K562 (cell line): ENCODE measurements at regions not wholly inside any gene's neighbourhood (a gene's known extent, or its start where the extent isn't known, plus 50 kb on each side); places are given as distances from the start of the nearest gene placed in this dataset.

Source experiments
- CHCHD3 ChIP-seq: fragments of 250-450 bp; sonication (Bioruptor Pico); IDR thresholded peaks from 2 replicates; pipeline ENCODE4 v2.1.2; 2022; ENCODE audit warnings: mild to moderate bottlenecking
- CREB1 ChIP-seq, 2 experiments: sonication (generic) in 1 of 2; formaldehyde crosslinking in 1 of 2; IDR thresholded peaks; 2 replicates each; pipeline versions ENCODE4 v1.6.1 to v1.8.0; 2012 to 2022; ENCODE audit warnings: inconsistent platforms in 1 of 2, mild to moderate bottlenecking in 1 of 2, missing genetic modification reagents in 1 of 2, moderate library complexity in 1 of 2
- EHMT2 ChIP-seq: fragments of 450-650 bp; IDR thresholded peaks from 2 replicates; pipeline ENCODE4 v1.6.1; 2018; ENCODE audit warnings: antibody characterized with exemption
- ETV6 ChIP-seq, 3 experiments: fragments of 150-350 bp in 1 of 3; sonication (generic) in 1 of 3; formaldehyde crosslinking in 1 of 3; IDR thresholded peaks; 2 replicates each; pipeline versions ENCODE4 v1.6.1 to v1.8.0; 2014 to 2022; ENCODE audit warnings: borderline replicate concordance in 2 of 3, low read depth in 2 of 3, antibody characterized with exemption in 1 of 3, low read length in 1 of 3, mild to moderate bottlenecking in 1 of 3, missing genetic modification reagents in 1 of 3
- RFX1 ChIP-seq: fragments of 450-650 bp; IDR thresholded peaks from 2 replicates; pipeline ENCODE4 v1.6.1; 2016; ENCODE audit warnings: mild to moderate bottlenecking, moderate library complexity
- SMARCC2 ChIP-seq: fragments of 450-650 bp; IDR thresholded peaks from 2 replicates; pipeline ENCODE4 v1.6.1; 2017; ENCODE audit warnings: antibody characterized with exemption, moderate library complexity, mild to moderate bottlenecking, low read depth
- SRSF7 ChIP-seq: fragments of 200-400 bp; formaldehyde crosslinking; optimal IDR thresholded peaks from 2 replicates; pipeline ENCODE3; 2017; ENCODE audit warnings: mild to moderate bottlenecking, low read depth, low read length
- ZNF384 ChIP-seq: IDR thresholded peaks from 2 replicates; pipeline ENCODE4 v1.6.1; 2012; ENCODE audit warnings: low read depth, low read length, improper control_type of control experiment
- ZNF586 ChIP-seq: fragments of 450-650 bp; formaldehyde crosslinking; conservative IDR thresholded peaks from 2 replicates; pipeline ENCODE4 v1.4.0; 2020; ENCODE audit warnings: mild to moderate bottlenecking, moderate library complexity
- TF ChIP-seq, protein P1 (sequence below): fragments of 250-450 bp; sonication (Bioruptor Pico); IDR thresholded peaks from 2 replicates; pipeline ENCODE4 v1.4.0; 2020; ENCODE audit warnings: mild to moderate bottlenecking, moderate library complexity

DNA sequence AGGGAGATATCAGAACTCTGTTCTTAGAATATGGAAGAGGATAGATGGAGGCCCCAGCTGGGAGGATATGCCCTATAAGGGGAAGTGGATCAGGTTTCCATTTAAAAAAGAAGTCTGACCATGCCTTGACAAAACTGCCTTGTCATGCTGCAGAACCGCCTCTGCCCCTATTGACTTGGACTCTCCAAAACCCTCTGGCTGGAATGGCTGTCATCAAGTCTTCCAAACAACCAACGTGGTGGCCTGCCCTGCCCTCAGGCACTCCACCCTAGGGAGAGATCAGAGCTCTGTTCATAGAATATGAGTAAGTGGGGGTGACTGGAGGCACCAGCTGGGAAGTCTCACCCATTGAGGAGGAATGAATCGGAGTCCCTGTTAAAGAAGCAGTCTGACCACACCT is 114.9 kb downstream of the VSIG4 start (continued):
- TF ChIP-seq EHMT2: no peak
- peak; percentile 29; the same call in 1 of the 2 replicates for TF ChIP-seq CREB1 (IDR thresholded peaks at IDR 0.05)
- TF ChIP-seq CREB1 (CRISPR knock-in tag; IDR thresholded peaks at IDR 0.05): no peak
- TF ChIP-seq CHCHD3 (CRISPR knock-in tag): no peak
- TF ChIP-seq SRSF7: no peak
- TF ChIP-seq ZNF586: no peak
- TF ChIP-seq, protein P1, sequence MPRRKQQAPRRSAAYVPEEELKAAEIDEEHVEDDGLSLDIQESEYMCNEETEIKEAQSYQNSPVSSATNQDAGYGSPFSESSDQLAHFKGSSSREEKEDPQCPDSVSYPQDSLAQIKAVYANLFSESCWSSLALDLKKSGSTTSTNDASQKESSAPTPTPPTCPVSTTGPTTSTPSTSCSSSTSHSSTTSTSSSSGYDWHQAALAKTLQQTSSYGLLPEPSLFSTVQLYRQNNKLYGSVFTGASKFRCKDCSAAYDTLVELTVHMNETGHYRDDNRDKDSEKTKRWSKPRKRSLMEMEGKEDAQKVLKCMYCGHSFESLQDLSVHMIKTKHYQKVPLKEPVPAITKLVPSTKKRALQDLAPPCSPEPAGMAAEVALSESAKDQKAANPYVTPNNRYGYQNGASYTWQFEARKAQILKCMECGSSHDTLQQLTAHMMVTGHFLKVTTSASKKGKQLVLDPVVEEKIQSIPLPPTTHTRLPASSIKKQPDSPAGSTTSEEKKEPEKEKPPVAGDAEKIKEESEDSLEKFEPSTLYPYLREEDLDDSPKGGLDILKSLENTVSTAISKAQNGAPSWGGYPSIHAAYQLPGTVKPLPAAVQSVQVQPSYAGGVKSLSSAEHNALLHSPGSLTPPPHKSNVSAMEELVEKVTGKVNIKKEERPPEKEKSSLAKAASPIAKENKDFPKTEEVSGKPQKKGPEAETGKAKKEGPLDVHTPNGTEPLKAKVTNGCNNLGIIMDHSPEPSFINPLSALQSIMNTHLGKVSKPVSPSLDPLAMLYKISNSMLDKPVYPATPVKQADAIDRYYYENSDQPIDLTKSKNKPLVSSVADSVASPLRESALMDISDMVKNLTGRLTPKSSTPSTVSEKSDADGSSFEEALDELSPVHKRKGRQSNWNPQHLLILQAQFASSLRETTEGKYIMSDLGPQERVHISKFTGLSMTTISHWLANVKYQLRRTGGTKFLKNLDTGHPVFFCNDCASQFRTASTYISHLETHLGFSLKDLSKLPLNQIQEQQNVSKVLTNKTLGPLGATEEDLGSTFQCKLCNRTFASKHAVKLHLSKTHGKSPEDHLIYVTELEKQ (CRISPR knock-in tag): no peak
- no peak for TF ChIP-seq ETV6 (IDR thresholded peaks at IDR 0.05; ENCODE audit: borderline replicate concordance in 1 of 2, low read depth in 2 of 2, low read length in 1 of 2)
- no peak for TF ChIP-seq ETV6 (CRISPR knock-in tag; IDR thresholded peaks at IDR 0.05; ENCODE audit: borderline replicate concordance)
- no peak for TF ChIP-seq SMARCC2
- no peak for TF ChIP-seq RFX1
- TF ChIP-seq ZNF384: no peak
